Muscle layer of colon (tissue), 2 donors: ENCODE measurements at regions not wholly inside any gene's neighbourhood (a gene's known extent, or its start where the extent isn't known, plus 50 kb on each side); places are given as distances from the start of the nearest gene placed in this dataset.
"Not testable (repeated sequence)": the region's sequence is repeated elsewhere in the genome, so short reads cannot be mapped to it uniquely, and the experiment has no call there.

Experiments
- H3K27ac ChIP-seq: one replicate; pipeline ENCODE4 v1.7.0; 2013; ENCODE audit warnings: low read depth, mild to moderate bottlenecking, low read length, moderate library complexity
- H3K27me3 ChIP-seq, 2 donors: one replicate each; pipeline ENCODE4 v1.7.0; 2013; ENCODE audit warnings: low read length in 2 of 2, mild to moderate bottlenecking in 2 of 2; ENCODE audit not compliant: insufficient read depth in 2 of 2, control insufficient read depth in 1 of 2
- H3K36me3 ChIP-seq: one replicate; pipeline ENCODE4 v1.7.0; 2013; ENCODE audit warnings: mild to moderate bottlenecking, low read length; ENCODE audit not compliant: insufficient read depth
- H3K4me1 ChIP-seq: one replicate; pipeline ENCODE4 v1.7.0; 2013; ENCODE audit warnings: mild to moderate bottlenecking, low read length; ENCODE audit not compliant: insufficient read depth
- H3K4me3 ChIP-seq, 2 donors: one replicate each; pipeline ENCODE4 v1.7.0; 2013; ENCODE audit warnings: low read length in 2 of 2, low read depth in 1 of 2, mild to moderate bottlenecking in 1 of 2, moderate library complexity in 1 of 2
- H3K9ac ChIP-seq: one replicate; pipeline ENCODE4 v1.7.0; 2013; ENCODE audit warnings: low read length
- H3K9me3 ChIP-seq: one replicate; pipeline ENCODE4 v1.7.0; 2013; ENCODE audit warnings: mild to moderate bottlenecking, low read length
- donor health status: abdominal sarcoma.
- donor health status: Adenocarcinoma of cecum.

DNA sequence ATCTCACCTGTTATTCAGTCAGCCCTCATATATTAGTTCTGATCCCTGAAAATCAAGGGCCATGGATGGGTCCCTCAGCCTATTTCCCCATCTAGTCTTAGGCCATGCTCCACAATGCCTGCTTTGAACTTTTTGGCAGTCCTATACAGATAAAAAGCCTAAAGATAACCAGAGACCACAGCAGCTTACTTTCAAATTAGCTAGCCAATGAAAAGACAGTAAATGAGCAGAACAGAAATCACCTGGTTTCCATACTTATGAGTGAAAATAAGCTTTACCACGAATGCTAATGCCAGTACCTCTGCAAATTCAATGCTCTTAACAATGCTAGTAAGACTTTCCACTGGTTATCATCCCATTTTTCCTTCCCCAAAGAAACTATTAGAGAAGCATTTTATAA is 141.6 kb upstream of the SPRED1 start:
- no peak overlapping the region for H3K27ac ChIP-seq
- no peaks in the 10 kb centered on the region for H3K9me3 ChIP-seq
- H3K4me1 ChIP-seq: no peaks in the 10 kb centered on the region
- H3K9ac ChIP-seq: no peak overlapping the region
- H3K27me3 ChIP-seq: no peaks in the 10 kb centered on the region
- no peaks in the 10 kb centered on the region for H3K36me3 ChIP-seq
- no peak overlapping the region for H3K4me3 ChIP-seq

DNA sequence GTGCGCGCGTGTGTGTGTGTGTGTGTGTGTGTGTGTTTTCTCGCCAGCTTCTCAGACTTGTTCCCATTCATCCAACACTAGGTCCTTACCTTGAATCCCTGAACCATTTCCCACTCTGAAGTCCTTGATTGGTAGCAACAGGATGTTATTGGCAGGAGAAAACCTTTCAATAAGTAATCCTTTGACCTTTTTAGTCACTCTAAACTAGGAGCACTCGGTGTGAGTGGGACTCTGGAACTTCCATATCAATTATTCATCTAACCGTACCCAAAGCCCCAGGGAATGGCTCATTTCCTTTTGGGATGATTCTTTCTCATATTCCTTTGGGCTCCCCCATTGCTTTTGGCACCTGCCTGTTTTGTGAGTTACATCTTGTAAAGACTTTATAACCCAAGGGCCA is 140.2 kb upstream of the SPRED1 start:
- H3K9me3 ChIP-seq: no peaks in the 10 kb centered on the region
- H3K9ac ChIP-seq: no peak overlapping the region
- no peaks in the 10 kb centered on the region for H3K36me3 ChIP-seq
- no peaks in the 10 kb centered on the region for H3K4me1 ChIP-seq
- H3K27me3 ChIP-seq: no peaks in the 10 kb centered on the region
- no peak overlapping the region for H3K4me3 ChIP-seq
- H3K27ac ChIP-seq: no peak overlapping the region

DNA sequence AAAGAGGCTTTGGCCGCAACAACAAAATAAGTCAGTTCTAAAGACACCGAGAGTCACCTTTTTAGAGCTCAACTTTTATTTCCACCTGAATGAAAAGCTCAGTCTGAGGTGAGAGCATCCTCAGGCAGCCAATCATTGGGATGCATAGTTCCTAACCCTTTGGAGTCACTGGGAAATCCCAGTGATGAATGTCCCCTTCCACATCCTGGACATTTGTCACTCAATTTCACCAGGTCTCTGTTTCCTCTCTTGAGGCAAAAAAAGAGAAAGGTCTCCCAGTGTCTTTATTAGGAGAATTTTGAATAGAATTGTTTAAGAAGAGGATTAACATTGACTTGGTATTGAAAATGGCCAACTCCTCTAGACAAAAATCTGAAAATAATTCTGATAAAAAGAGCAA is 137.5 kb upstream of the SPRED1 start:
- no peaks in the 10 kb centered on the region for H3K4me1 ChIP-seq
- no peaks in the 10 kb centered on the region for H3K9me3 ChIP-seq
- H3K27me3 ChIP-seq: no peaks in the 10 kb centered on the region
- no peak overlapping the region for H3K4me3 ChIP-seq
- no peak overlapping the region for H3K27ac ChIP-seq
- no peak overlapping the region for H3K9ac ChIP-seq
- no peaks in the 10 kb centered on the region for H3K36me3 ChIP-seq

GRCh38 chr15:38117781-38118180 is 134.9 kb upstream of the SPRED1 start:
- H3K27ac ChIP-seq: no peak overlapping the region
- H3K27me3 ChIP-seq: no peaks in the 10 kb centered on the region
- no peak overlapping the region for H3K4me3 ChIP-seq
- no peaks in the 10 kb centered on the region for H3K4me1 ChIP-seq
- no peaks in the 10 kb centered on the region for H3K36me3 ChIP-seq
- no peaks in the 10 kb centered on the region for H3K9me3 ChIP-seq
- H3K9ac ChIP-seq: no peak overlapping the region

- H3K4me1 ChIP-seq, H3K9me3 ChIP-seq, H3K27ac ChIP-seq, H3K27me3 ChIP-seq, H3K36me3 ChIP-seq, H3K4me3 ChIP-seq, H3K9ac ChIP-seq: not testable (repeated sequence)
These were observed 132.8 kb upstream of the SPRED1 start for GRCh38 chr15:38119865-38120264.

- Histone ChIP-seq H3K27me3 (no peaks in the 10 kb centered on the region), H3K4me1 (peaks cover 20% of the 10 kb centered on the region), H3K27ac (no peak overlapping the region), H3K4me3 (no peak overlapping the region), H3K36me3 (no peaks in the 10 kb centered on the region), H3K9me3 (no peaks in the 10 kb centered on the region), H3K9ac (no peak overlapping the region)
These were observed 125.3 kb upstream of the SPRED1 start for GRCh38 chr15:38127306-38127771.

DNA sequence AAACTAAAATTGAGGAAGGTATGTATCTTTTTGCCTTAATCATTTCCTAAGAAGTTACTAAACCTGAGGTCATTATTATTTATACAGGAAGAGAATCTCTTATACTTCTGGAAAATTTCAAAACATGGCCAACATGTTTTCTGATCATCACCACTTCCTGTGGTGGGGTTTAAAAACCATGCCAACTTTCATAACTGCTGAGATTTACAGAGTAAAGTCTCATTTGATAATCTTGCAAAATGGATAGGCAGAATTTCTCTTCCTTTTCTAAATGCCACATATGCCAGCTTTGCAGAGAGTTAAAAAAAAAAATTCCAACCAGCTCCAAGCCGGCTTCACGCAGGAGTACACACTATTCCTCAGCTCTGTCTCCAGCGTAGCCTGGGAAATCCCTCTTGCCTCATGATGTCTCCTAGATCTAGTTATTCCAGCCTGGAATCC is 124.3 kb upstream of the SPRED1 start:
- Histone ChIP-seq H3K9ac (no peak overlapping the region), H3K27ac (peak overlapping the region; percentile 59), H3K4me1 (peaks cover 20% of the 10 kb centered on the region), H3K27me3 (no peaks in the 10 kb centered on the region), H3K9me3 (no peaks in the 10 kb centered on the region), H3K36me3 (no peaks in the 10 kb centered on the region), H3K4me3 (no peak overlapping the region)

GRCh38 chr15:38128921-38129320 is 123.7 kb upstream of the SPRED1 start:
- H3K36me3 ChIP-seq: no peaks in the 10 kb centered on the region
- H3K27me3 ChIP-seq: no peaks in the 10 kb centered on the region
- no peaks in the 10 kb centered on the region for H3K9me3 ChIP-seq
- peaks cover 20% of the 10 kb centered on the region for H3K4me1 ChIP-seq
- H3K27ac ChIP-seq: peak overlapping the region; percentile 59
- no peak overlapping the region for H3K9ac ChIP-seq
- no peak overlapping the region for H3K4me3 ChIP-seq

GRCh38 chr15:38129531-38130204 is 123.0 kb upstream of the SPRED1 start:
- no peaks in the 10 kb centered on the region for H3K36me3 ChIP-seq
- H3K4me3 ChIP-seq: peak overlapping the region in 1 of 2 donors; percentile 43
- no peaks in the 10 kb centered on the region for H3K27me3 ChIP-seq
- peak overlapping the region; percentile 70 for H3K27ac ChIP-seq
- peaks cover 20% of the 10 kb centered on the region for H3K4me1 ChIP-seq
- no peaks in the 10 kb centered on the region for H3K9me3 ChIP-seq
- H3K9ac ChIP-seq: no peak overlapping the region

DNA sequence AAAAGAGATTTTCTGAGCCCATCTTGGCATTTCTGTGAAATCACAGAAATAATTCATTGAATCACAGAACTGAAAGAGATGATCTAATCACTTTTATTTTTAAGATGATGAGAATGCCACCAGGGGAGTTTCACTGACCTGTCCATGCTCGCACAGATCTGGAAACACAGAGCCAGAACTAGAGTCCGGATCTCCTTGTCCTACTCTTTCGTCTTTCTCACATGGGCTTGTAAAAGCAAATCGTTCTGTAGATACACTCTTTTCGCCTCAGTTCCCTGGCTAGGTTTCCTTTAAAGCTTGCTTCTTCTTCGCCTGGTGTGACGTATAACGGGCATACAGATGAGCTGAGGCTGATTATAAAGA is 122.5 kb upstream of the SPRED1 start:
- peak overlapping the region; percentile 42 for H3K9ac ChIP-seq
- H3K4me3 ChIP-seq: peak overlapping the region in 1 of 2 donors; percentile 43

GRCh38 chr15:38130740-38131498 is 121.7 kb upstream of the SPRED1 start:
- no peaks in the 10 kb centered on the region for H3K27me3 ChIP-seq
- H3K27ac ChIP-seq: peak overlapping the region; percentile 70
- peak overlapping the region; percentile 42 for H3K9ac ChIP-seq
- peaks cover 20% of the 10 kb centered on the region for H3K4me1 ChIP-seq
- H3K36me3 ChIP-seq: no peaks in the 10 kb centered on the region
- no peaks in the 10 kb centered on the region for H3K9me3 ChIP-seq
- H3K4me3 ChIP-seq: peak overlapping the region in 1 of 2 donors; percentile 43

More for the DNA sequence above, 122.5 kb upstream of the SPRED1 start:
- Histone ChIP-seq H3K27ac (peak overlapping the region; percentile 70), H3K9me3 (no peaks in the 10 kb centered on the region), H3K27me3 (no peaks in the 10 kb centered on the region), H3K4me1 (peaks cover 20% of the 10 kb centered on the region), H3K36me3 (no peaks in the 10 kb centered on the region)
